GM19193 (cell line): ENCODE measurements at regions not wholly inside any gene's neighbourhood (a gene's known extent, or its start where the extent isn't known, plus 50 kb on each side); places are given as distances from the start of the nearest gene placed in this dataset.

Experiments used
- POLR2A ChIP-seq: IDR thresholded peaks from 4 replicates; pipeline ENCODE4 v1.6.1; 2011; ENCODE audit not compliant: insufficient read depth, insufficient read length; ENCODE audit errors: extremely low read depth

DNA sequence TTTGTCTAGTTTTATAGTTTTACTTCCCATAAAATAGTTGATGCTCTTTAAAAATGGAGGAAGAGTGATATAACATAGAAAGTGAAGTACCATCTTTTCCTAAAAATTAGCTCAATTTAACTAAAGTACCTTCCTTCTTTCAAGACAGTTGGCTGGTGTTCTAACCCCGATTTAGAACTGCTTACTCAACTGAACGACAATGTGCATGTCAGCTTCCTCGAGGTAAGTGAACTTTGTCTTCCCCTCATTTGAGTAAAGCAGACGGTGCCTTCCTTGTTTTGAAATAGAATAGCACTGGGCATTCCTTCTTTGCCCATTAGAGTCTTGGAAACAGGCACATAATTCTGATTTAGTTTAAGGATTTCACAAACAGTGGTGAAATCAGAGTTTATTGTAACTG is 1519.2 kb downstream of the EFNB2 start:
- no peak for TF ChIP-seq POLR2A

DNA sequence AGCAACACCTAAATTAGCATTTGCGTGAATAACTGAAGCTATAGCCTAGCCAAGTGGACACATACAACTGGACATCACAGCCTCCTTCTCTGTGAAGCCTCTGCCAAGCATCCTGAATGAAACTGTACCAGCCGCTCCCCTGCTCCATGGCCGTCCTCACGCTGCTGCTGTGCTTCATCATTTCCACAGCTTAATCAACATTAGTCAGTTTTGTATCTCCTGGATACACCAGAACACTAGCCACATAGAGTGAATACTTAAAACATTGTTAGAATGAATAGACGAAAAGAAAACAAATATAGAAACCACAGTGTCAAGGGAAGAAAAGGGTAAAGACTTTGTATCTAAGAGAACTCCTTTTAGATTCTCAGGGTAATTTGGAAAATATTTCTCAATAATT is 1526.9 kb downstream of the EFNB2 start:
- no peak for TF ChIP-seq POLR2A

DNA sequence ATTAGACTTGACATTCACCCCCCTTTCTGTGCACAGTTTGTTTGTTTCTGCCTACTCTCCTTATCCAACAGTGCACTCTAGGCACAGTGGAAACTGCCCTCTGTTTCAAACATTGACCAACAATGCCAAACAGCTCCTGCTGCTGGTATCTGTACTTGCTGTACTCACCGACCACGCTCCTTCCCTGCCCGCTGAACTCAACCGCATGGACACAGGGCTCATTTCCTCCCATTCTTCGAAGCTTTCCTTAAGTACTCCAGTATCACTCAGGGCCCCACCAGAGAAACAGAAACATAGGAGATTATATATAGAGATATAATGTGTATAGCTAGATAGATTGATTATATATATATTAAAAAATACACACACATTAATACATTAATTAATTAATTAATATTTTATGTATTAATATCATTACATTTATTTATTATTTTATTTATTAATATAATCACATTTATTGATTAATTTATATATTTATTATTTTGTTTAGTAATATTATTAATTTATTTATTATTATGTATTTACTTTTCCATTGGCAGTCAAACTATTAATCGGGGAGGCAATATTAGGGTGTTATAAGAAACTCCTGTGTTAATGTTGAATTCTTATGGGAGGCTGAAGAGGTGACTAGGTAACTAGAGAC is 1528.2 kb downstream of the EFNB2 start:
- TF ChIP-seq POLR2A, result no peak

DNA sequence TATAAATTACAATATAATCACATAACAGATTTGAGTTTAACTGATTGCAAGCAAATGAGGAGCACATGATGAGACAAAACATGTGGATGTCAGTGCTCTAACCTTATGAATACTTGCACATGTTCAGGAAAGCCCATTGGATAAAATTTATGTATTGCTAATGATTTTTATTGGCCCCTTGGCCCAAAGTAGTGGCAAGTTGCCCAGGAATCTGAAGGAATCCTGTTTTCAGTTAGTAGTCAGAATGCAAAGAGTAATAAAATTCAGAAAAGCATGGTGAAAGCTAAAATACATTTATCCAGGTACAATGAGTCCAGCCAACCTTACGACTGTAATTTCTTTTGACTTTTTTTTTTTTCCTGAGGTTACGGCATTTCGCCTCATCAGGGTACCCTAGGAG is 1539.4 kb downstream of the EFNB2 start:
- TF ChIP-seq POLR2A, result no peak

DNA sequence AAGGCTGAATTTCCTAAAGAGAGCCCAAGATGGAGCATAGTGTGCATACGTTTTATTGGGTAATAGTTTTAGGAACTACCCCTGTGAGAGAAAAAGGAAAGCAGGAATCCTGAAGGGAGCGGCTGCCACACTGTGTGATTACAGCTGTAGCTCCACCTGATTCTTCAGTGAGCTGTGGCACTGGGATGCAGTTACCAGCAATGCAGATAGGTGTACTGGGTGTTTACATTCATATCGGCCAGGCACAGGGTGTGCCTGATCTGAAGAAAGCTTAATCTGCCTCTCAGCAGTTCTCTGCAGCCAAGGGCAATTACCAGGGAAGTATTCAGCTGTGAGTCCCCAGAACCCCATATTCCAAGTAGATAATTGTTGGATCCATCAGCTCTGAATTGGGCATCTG is 1541.8 kb downstream of the EFNB2 start:
- no peak for TF ChIP-seq POLR2A

DNA sequence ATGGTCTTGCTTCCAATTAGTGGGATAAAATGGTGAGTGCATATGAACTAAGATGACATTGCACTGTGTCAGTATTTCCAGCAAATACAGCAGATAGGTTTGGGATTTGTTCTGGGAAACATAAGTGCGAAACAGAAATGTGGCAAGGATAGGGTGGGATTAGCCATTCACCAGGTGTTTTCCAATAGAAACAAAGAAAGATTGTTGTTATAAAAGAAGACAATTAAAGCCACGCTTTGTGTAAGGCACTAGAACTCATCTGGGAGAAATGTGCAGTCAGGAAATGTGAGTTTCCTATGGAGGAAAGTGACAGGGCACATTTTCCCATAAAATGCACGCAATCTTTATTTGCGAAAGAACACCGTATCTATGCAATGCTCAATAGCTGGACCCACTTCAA is 1547.8 kb downstream of the EFNB2 start:
- TF ChIP-seq POLR2A, result no peak

DNA sequence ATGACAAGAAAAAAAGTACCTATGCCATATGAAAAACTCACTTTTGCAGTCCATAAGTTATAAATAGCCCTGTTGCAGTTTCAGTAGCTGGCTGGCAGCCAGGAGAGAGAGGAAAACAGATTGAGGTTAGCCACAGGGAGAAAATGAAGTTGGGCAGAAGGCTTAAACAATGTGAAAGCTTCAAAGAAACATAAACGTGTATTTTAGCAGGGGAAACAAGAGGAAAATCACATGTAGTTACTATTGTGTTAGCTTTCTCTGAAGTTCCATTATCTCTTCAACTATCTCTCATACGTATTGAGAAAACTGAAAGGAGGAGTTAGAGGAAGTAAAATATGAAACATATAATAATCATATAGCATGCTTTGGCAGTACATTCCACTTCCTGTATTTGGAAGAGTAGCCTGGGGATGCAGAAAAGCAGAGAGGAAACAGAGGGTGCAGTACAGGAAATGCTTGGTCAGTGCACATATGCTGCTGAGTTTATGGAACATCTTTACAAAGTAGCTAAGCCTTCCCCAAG is 1551.1 kb downstream of the EFNB2 start:
- TF ChIP-seq POLR2A, result no peak

DNA sequence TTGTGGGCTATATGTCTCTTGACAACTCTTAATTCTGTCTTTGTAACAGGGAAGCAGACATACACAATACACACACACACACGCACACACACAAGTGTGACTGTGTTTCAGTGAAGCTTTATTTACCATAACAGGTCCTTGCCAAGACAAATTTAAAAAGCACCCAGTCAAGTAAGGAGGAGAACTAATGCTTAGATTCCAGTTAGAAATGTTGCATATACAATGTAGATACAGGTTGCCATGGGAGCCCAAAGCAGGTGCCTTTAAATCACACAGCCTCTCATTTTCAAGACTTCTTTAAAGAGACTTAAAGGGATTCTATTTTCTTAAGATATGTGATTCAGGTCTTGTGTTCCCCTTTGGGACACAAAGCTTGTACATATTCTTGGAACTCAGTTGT is 1551.9 kb downstream of the EFNB2 start:
- no peak for TF ChIP-seq POLR2A

DNA sequence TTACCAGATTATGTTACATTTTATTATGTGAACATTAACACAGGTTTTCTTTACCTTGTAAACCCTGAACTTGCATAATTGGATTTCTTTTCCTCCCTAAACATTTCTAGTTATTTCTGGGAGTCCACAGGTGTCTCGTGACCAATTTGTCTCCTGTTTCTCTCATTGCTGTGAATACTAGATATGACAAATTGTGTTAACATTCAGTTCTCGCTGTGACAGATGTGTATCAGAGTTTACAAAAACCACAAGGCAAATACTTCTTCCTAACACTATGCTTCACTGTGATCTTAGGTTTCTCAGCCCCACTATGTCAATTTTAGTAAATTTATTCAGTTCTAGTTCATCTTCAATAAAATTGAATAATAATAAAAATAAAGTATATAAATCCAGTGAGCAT is 1554.9 kb downstream of the EFNB2 start:
- no peak for TF ChIP-seq POLR2A

DNA sequence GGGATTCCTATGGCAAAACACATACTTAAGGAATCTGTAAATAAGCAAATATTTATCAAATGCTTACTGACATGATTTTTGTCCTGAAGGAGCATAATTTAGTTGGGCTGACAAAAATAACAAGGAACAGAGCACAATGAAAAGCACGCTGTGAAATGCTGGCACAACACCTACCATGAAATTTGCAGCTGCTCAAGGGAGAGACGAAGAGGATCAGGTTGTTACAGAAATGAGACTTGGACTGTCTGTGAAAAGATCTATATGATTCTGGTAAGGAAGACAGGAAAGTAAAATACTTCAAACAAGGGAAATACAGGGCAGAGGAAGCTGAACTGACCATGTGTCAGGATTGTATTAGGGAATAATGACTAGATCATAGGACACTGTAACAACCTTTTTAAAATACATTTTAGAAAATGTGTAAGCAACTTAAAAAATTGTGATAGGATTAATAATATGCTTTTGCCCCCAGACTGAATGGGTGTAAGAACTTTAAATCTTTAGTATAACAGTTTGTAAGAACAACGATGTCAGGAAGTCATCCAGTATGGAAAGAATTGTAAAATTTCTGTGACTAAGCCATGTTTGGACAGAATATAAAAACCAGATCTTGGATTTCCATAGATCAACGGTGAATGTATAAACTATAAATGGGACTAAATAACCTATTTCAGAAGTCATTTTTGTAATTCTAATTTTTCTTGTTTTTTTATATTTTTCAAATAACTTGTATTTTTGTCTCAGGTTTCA is 1556.0 kb downstream of the EFNB2 start:
- no peak for TF ChIP-seq POLR2A

DNA sequence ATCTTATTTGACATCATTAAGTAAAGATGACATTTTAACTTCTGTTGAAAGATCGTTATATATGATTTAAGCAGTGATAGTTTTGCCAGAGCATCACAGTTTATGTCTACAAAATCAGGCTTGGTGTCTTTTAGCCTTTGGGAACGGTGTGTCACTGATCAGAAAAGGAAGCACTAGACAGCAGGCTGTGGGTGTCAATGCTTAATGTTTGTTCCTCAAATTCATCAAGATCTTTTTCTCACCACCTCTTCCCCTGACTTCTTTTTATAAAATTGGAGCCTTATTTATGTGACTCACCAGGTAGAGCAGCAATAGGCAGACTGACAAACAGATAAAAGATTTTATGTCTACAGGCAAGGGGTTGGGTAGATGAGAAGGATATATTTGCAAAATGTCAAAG is 1558.5 kb downstream of the EFNB2 start:
- no peak for TF ChIP-seq POLR2A

DNA sequence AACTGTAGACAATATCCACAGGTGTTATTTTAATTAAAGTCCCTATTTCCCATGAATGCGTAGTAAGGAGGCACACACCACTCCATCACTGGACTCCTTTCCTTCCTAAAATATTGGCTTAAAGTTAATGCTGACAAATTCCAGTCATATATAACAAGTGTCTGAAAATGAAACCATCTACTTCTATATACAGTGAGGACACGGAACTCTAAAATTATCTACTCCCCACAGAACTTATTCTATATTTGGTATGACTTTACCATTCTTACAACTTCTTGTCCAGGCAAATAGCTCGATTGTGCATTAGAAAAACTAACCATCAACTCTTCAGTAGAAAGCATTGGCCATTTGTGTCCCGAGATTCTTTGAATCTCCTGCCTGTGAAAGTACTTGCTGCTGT is 1560.2 kb downstream of the EFNB2 start:
- no peak for TF ChIP-seq POLR2A

DNA sequence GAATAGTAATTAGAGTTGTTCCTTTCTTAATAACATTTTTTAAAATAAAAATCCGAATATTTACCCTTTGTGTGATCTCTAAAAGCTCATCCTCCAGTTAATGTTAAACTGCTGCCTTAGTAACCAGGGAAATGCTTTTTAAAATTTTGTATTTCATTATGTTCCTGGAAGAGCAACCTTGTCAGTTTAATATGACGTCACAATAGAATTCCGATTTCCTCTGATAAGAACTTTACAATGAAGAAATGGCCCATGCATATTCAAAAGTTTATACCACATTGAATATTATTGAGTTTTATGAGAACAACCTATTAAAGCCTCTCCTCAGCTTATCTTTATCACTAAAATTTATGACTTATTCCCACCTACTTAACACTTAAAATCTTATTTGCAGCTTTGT is 1566.6 kb downstream of the EFNB2 start:
- no peak for TF ChIP-seq POLR2A

DNA sequence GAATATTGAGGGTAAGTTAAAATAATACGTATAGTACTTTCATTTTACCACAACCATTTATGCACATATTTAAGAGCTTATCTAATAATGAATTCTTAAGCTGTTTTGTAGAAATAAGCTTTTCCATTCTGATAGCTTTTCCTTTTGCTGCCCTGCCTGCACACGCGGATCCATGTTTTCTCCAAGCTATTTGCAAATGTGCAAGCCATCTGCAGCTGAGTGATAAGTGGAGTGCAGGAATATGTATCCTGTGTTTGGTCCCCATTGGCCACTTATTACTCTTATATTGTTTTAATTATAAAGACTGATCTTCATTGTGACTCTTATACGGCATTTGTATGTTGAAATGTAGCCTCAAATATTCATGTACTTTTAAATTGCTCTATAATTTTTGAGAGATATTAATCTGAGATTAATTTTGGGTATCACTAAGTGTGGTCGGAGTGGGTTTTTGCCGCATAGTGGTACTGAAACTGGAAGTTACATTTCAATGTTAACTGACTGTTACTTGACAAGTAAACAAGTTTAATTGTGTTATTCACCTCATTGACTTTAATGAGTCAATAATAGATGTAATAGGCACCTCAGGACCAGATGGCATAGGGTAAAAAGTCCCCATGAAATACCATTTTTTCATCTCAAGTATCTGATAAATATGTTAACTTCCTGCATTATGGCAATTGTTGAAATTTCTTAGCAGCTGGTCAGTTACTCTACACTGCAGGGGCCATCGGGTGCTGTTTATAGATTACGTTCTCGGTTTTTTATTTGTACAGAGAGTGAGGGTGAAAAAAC is 1567.4 kb downstream of the EFNB2 start:
- no peak for TF ChIP-seq POLR2A

DNA sequence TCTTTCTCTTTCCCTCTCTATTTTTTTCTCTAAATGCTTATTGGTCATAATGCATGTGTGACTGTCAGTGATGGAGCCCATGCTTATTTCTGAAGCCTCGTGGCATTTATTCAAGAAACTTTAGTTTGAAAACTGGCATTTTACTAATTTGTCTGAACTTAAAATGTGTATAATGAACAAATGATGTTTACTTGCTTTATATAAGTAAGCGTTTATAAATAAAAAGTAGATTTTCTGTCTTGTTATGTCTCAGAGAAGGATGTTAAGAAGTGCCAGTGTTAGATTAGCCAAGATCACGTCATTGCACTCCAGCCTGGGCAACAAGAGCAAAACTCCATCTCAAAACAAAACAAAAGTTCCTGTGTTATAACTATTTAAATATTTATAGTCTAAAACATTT is 1568.1 kb downstream of the EFNB2 start:
- no peak for TF ChIP-seq POLR2A
